H9 (cell line): ENCODE measurements at regions not wholly inside any gene's neighbourhood (a gene's known extent, or its start where the extent isn't known, plus 50 kb on each side); places are given as distances from the start of the nearest gene placed in this dataset.

Experiments
- DNase-seq: peaks from one replicate; pipeline ENCODE4 v3.0.0-alpha.2; 2017
- H2AFZ ChIP-seq: one replicate; pipeline ENCODE4 v1.6.1; 2013; ENCODE audit warnings: mild to moderate bottlenecking, low read length, control low read depth, moderate library complexity
- H2AK5ac ChIP-seq: 2 replicates; pipeline ENCODE4 v1.6.1; 2013; ENCODE audit warnings: low read length, control low read depth, mixed read lengths; ENCODE audit not compliant: insufficient read length
- H2BK120ac ChIP-seq: one replicate; pipeline ENCODE4 v1.6.1; 2013; ENCODE audit warnings: low read depth, mild to moderate bottlenecking, low read length, control low read depth, inconsistent platforms; ENCODE audit not compliant: poor library complexity, severe bottlenecking
- H2BK12ac ChIP-seq: 2 replicates; pipeline ENCODE4 v1.6.1; 2013; ENCODE audit warnings: low read length, control low read depth, mixed read lengths, low read depth; ENCODE audit not compliant: insufficient read length
- H2BK15ac ChIP-seq: 2 replicates; pipeline ENCODE4 v1.6.1; 2013; ENCODE audit warnings: low read depth, low read length, control low read depth
- H2BK20ac ChIP-seq: one replicate; pipeline ENCODE4 v1.6.1; 2013; ENCODE audit warnings: low read depth, mild to moderate bottlenecking, low read length, control low read depth, inconsistent platforms; ENCODE audit not compliant: poor library complexity, severe bottlenecking
- H2BK5ac ChIP-seq: 2 replicates; pipeline ENCODE4 v1.6.1; 2013; ENCODE audit warnings: low read length, control low read depth, mixed read lengths; ENCODE audit not compliant: insufficient read length
- H3K14ac ChIP-seq: 2 replicates; pipeline ENCODE4 v1.6.1; 2013; ENCODE audit warnings: low read length, control low read depth; ENCODE audit not compliant: insufficient read depth
- H3K18ac ChIP-seq: 2 replicates; pipeline ENCODE4 v1.6.1; 2013; ENCODE audit warnings: low read depth, mild to moderate bottlenecking, mixed read lengths, low read length, control low read depth; ENCODE audit not compliant: insufficient read length
- H3K23ac ChIP-seq: 2 replicates; pipeline ENCODE4 v1.6.1; 2013; ENCODE audit warnings: low read length, control low read depth, mixed read lengths, low read depth; ENCODE audit not compliant: insufficient read length
- H3K23me2 ChIP-seq: 2 replicates; pipeline ENCODE4 v1.6.1; 2013; ENCODE audit warnings: low read depth, mild to moderate bottlenecking, mixed read lengths, low read length, control low read depth; ENCODE audit not compliant: insufficient read length, poor library complexity, severe bottlenecking
- H3K27ac ChIP-seq: 2 replicates; pipeline ENCODE4 v1.5.1; 2013; ENCODE audit warnings: low read length, control low read depth, mixed read lengths, low read depth; ENCODE audit not compliant: insufficient read length
- H3K27me3 ChIP-seq: 2 replicates; pipeline ENCODE4 v1.6.1; 2013; ENCODE audit warnings: low read length, control low read depth, inconsistent platforms; ENCODE audit not compliant: insufficient read depth
- H3K4ac ChIP-seq: 2 replicates; pipeline ENCODE4 v1.6.1; 2013; ENCODE audit warnings: low read depth, mild to moderate bottlenecking, control low read depth, inconsistent platforms, low read length, moderate library complexity
- H3K4me1 ChIP-seq: 2 replicates; pipeline ENCODE4 v1.6.1; 2013; ENCODE audit warnings: low read length, control low read depth, inconsistent platforms; ENCODE audit not compliant: insufficient read depth
- H3K4me2 ChIP-seq: 2 replicates; pipeline ENCODE4 v1.6.1; 2013; ENCODE audit warnings: low read length, control low read depth, mixed read lengths; ENCODE audit not compliant: insufficient read length, insufficient read depth
- H3K56ac ChIP-seq: 2 replicates; pipeline ENCODE4 v1.6.1; 2013; ENCODE audit warnings: low read depth, mild to moderate bottlenecking, mixed read lengths, low read length, control low read depth; ENCODE audit not compliant: insufficient read length
- H3K79me1 ChIP-seq: 2 replicates; pipeline ENCODE4 v1.6.1; 2013; ENCODE audit warnings: low read depth, mild to moderate bottlenecking, moderate library complexity, low read length, control low read depth, inconsistent platforms; ENCODE audit not compliant: insufficient read depth, poor library complexity, severe bottlenecking
- H3K79me2 ChIP-seq: 2 replicates; pipeline ENCODE4 v1.6.1; 2013; ENCODE audit warnings: low read length, control low read depth, inconsistent platforms; ENCODE audit not compliant: insufficient read depth
- H3K9ac ChIP-seq: 2 replicates; pipeline ENCODE4 v1.6.1; 2013; ENCODE audit warnings: low read length, control low read depth, mixed read lengths; ENCODE audit not compliant: insufficient read length; ENCODE audit errors: extremely low read depth
- H3K9me3 ChIP-seq: one replicate; pipeline ENCODE4 v1.6.1; 2013; ENCODE audit warnings: low read depth, low read length, inconsistent platforms; ENCODE audit not compliant: control insufficient read depth
- H3T11ph ChIP-seq: one replicate; pipeline ENCODE4 v1.6.1; 2013; ENCODE audit warnings: mild to moderate bottlenecking, low read length, control low read depth, inconsistent platforms
- H4K20me1 ChIP-seq: one replicate; pipeline ENCODE4 v1.6.1; 2013; ENCODE audit not compliant: control insufficient read depth, insufficient read length, insufficient read depth
- H4K5ac ChIP-seq: 2 replicates; pipeline ENCODE4 v1.6.1; 2013; ENCODE audit warnings: low read depth, mild to moderate bottlenecking, mixed read lengths, low read length, control low read depth; ENCODE audit not compliant: insufficient read length
- H4K8ac ChIP-seq: replicated peaks from 2 replicates; pipeline ENCODE4 v1.6.1; 2013; ENCODE audit warnings: low read length, control low read depth, mixed read lengths, low read depth; ENCODE audit not compliant: insufficient read length
- H4K91ac ChIP-seq: 2 replicates; pipeline ENCODE4 v1.6.1; 2013; ENCODE audit warnings: low read depth, mild to moderate bottlenecking, moderate library complexity, mixed read lengths, low read length, control low read depth; ENCODE audit not compliant: insufficient read length
- H3K27ac Mint-ChIP-seq, 3 experiments: 2 replicates in 2 of 3; 3 replicates in 1 of 3; pipeline ENCODE4 v1.8.0; 2020 to 2021; ENCODE audit warnings: mixed read lengths in 3 of 3, mild to moderate bottlenecking in 1 of 3, moderate library complexity in 1 of 3
- H3K27me3 Mint-ChIP-seq: 2 replicates; pipeline ENCODE4 v1.8.0; 2021; ENCODE audit warnings: low read depth, mild to moderate bottlenecking, moderate library complexity, mixed read lengths
- H3K36me3 Mint-ChIP-seq, 3 experiments: 2 replicates in 2 of 3; 3 replicates in 1 of 3; pipeline ENCODE4 v1.8.0; 2020 to 2021; ENCODE audit warnings: low read depth in 3 of 3, mixed read lengths in 3 of 3; ENCODE audit not compliant: insufficient read depth in 1 of 3
- H3K4me1 Mint-ChIP-seq, 2 experiments: 2 replicates each; pipeline ENCODE4 v1.8.0; 2020; ENCODE audit warnings: mixed read lengths in 2 of 2
- H3K4me3 Mint-ChIP-seq, 2 experiments: 2 replicates in 1 of 2; 3 replicates in 1 of 2; pipeline ENCODE4 v1.8.0; 2020 to 2021; ENCODE audit warnings: mild to moderate bottlenecking in 2 of 2, mixed read lengths in 2 of 2, moderate library complexity in 1 of 2
- H3K9me3 Mint-ChIP-seq, 2 experiments: 2 replicates in 1 of 2; 3 replicates in 1 of 2; pipeline ENCODE4 v1.8.0; 2020; ENCODE audit warnings: mild to moderate bottlenecking in 2 of 2, mixed read lengths in 2 of 2, moderate library complexity in 1 of 2
- CTCF ChIP-seq: fragments of 200-600 bp; sonication (generic); conservative IDR thresholded peaks from 3 replicates; pipeline ENCODE4 v1.8.0; 2021; ENCODE audit warnings: antibody characterized with exemption, mild to moderate bottlenecking
- WGBS: extraction: QIAGEN DNeasy Blood & Tissue Kit; methylation state at CpG from one replicate; pipeline ENCODE4 v1.1.7; 2013; ENCODE audit warnings: missing lambda C conversion rate, low lambda C conversion rate, mixed read lengths; ENCODE audit not compliant: insufficient read length; ENCODE audit errors: extremely low coverage; 5-methylcytosine and 5-hydroxymethylcytosine counted together

DNA sequence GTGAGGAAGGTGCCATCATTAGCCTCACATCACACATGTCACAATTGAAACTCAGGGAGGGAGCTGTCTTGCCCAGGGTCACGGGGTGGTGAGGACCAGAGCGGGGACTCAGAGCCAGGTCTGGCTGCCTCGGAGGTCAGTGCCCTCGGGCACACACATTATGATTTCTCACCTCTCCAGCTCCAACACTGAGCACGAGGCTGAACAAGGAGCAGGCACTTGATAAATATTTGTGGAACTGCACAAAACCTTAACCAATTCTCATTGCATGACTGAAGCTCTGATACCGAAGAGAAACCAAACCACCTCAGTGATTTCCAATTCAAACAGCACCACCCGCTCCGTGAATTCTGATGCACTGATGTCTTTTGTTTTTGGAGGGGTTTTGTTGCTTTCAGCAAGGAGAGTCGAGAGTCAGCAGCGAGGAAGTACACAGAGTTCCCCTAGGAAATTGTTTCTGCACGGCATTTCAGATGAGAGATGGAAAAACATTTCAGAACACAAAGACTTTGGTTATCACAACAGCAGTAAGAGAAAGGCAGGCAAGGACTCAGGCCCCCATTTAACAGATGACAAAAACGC, 55.3 kb upstream of the ZMIZ1 start:
- H2AFZ ChIP-seq: no peak overlapping the region
- no peaks in the 10 kb centered on the region for H3K23me2 ChIP-seq
- no peak overlapping the region for H2BK15ac ChIP-seq
- no peak overlapping the region for H2BK120ac ChIP-seq
- H2AK5ac ChIP-seq: no peak overlapping the region
- no peak overlapping the region for H4K91ac ChIP-seq
- peaks cover 24% of the 10 kb centered on the region for H3K27me3 Mint-ChIP-seq
- no peaks in the 10 kb centered on the region for H3K9me3 ChIP-seq
- no peak for TF ChIP-seq CTCF
- no peak overlapping the region for H3T11ph ChIP-seq
- H3K4me2 ChIP-seq: no peak overlapping the region
- WGBS: no CpG with 5 or more reads among the region's 12 CpGs
- no peak overlapping the region for H3K27ac ChIP-seq
- no peak overlapping the region for H2BK5ac ChIP-seq
- no peaks in the 10 kb centered on the region for H3K79me1 ChIP-seq
- no peaks in the 10 kb centered on the region for H3K4me1 ChIP-seq
- H2BK20ac ChIP-seq: no peak overlapping the region
- H3K4me3 Mint-ChIP-seq: no peak overlapping the region
- no peak overlapping the region for H4K8ac ChIP-seq
- no peaks in the 10 kb centered on the region for H3K9me3 Mint-ChIP-seq
- no peak overlapping the region for H3K27ac Mint-ChIP-seq
- H3K36me3 Mint-ChIP-seq: no peaks in the 10 kb centered on the region; a peak in 1 of 7 replicates
- no peak overlapping the region for H2BK12ac ChIP-seq
- no peak overlapping the region for H3K23ac ChIP-seq
- H3K56ac ChIP-seq: no peak overlapping the region
- no peak overlapping the region for H4K5ac ChIP-seq
- no peaks in the 10 kb centered on the region for H3K27me3 ChIP-seq
- peaks cover 3% of the 10 kb centered on the region for H4K20me1 ChIP-seq
- no peak overlapping the region for H3K14ac ChIP-seq
- H3K18ac ChIP-seq: no peak overlapping the region
- H3K9ac ChIP-seq: no peak overlapping the region
- H3K4ac ChIP-seq: no peak overlapping the region
- no peaks in the 10 kb centered on the region for H3K79me2 ChIP-seq
- H3K4me1 Mint-ChIP-seq: peaks cover 6 to 11% of the 10 kb centered on the region in 2 experiments
- no peak for DNase-seq
